GM12878 (cell line): ENCODE measurements at regions not wholly inside any gene's neighbourhood (a gene's known extent, or its start where the extent isn't known, plus 50 kb on each side); places are given as distances from the start of the nearest gene placed in this dataset.

Source experiments
- ATAC-seq: fragments of 200-7000 bp; cut with Tn5 transposase; 3 replicates; pipeline ENCODE4 v1.9.1; 2020; ENCODE audit warnings: mild to moderate bottlenecking, moderate library complexity
- BruUV-seq: library from RNA; stranded (reverse); fragments of 400-500 nt; replicated peaks from 2 replicates; lab custom pipeline; 2021; lab: Mats Ljungman, UMichigan
- CTCF ChIA-PET: fragments of 300-600 bp; sonication (Branson Sonifier 250); formaldehyde crosslinking; extraction: SDS; loops from one replicate; lab custom pipeline; 2021; ENCODE audit warnings: inconsistent platforms; lab: Yijun Ruan, JAX
- POLR2A ChIA-PET: fragments of 350-600 bp; formaldehyde crosslinking; extraction: SDS; loops from one replicate; lab custom pipeline; 2021; ENCODE audit warnings: inconsistent platforms; lab: Charles Lee
- RAD21 ChIA-PET: fragments of 300-600 bp; sonication (Branson Sonifier 250); formaldehyde crosslinking; loops from one replicate; lab custom pipeline; 2023; ENCODE audit warnings: antibody characterized with exemption; ENCODE audit not compliant: unreplicated experiment; lab: Charles Lee
- SMC1A ChIA-PET: fragments of 300-600 bp; sonication (Branson Sonifier 250); formaldehyde crosslinking; loops from one replicate; lab custom pipeline; 2023; ENCODE audit not compliant: unreplicated experiment, uncharacterized antibody; lab: Charles Lee
- DNase-seq: peaks from one replicate; pipeline ENCODE4 v3.0.0-alpha.2; 2011; ENCODE audit warnings: low read depth, low spot score
- FAIRE-seq: peaks from 3 replicates; lab custom pipeline; 2011; peaks lifted over from hg19 to GRCh38; lab: Jason Lieb, UNC
- H2AFZ ChIP-seq: 2 replicates; pipeline ENCODE4 v1.6.0; 2011; ENCODE audit warnings: low read depth, low read length, control low read depth; ENCODE audit not compliant: control insufficient read depth
- H3K27ac ChIP-seq: 2 replicates; pipeline ENCODE4 v1.5.1; 2011; ENCODE audit warnings: control low read depth; ENCODE audit not compliant: control insufficient read depth, insufficient read depth
- H3K27me3 ChIP-seq, 2 experiments: replicated peaks in 1 of 2; 2 replicates each; pipeline versions ENCODE4 v1.6.0 to v1.6.1; 2011; ENCODE audit warnings: low read length in 1 of 2; ENCODE audit not compliant: control insufficient read depth in 2 of 2, insufficient read depth in 2 of 2
- H3K36me3 ChIP-seq, 2 experiments: 2 replicates each; pipeline ENCODE4 v1.5.1; 2011; ENCODE audit warnings: low read length in 1 of 2; ENCODE audit not compliant: control insufficient read depth in 2 of 2, insufficient read depth in 2 of 2
- H3K4me1 ChIP-seq: 2 replicates; pipeline ENCODE4 v1.6.1; 2011; ENCODE audit warnings: mild to moderate bottlenecking, low read length, moderate library complexity, mixed read lengths; ENCODE audit not compliant: control insufficient read depth, insufficient read depth
- H3K4me2 ChIP-seq: 2 replicates; pipeline ENCODE4 v1.6.0; 2011; ENCODE audit warnings: control low read depth; ENCODE audit not compliant: control insufficient read depth, insufficient read depth
- H3K4me3 ChIP-seq: fragments of 200-600 bp; sonication (generic); 2 replicates; pipeline ENCODE4 v1.5.1; 2016
- H3K79me2 ChIP-seq: 2 replicates; pipeline ENCODE4 v1.6.0; 2011; ENCODE audit warnings: low read length; ENCODE audit not compliant: control insufficient read depth, insufficient read depth
- H3K9ac ChIP-seq: 2 replicates; pipeline ENCODE4 v1.8.0; 2011; ENCODE audit warnings: low read length, control low read depth, mixed read lengths; ENCODE audit not compliant: control insufficient read depth, insufficient read depth
- H3K9me3 ChIP-seq: replicated peaks from 3 replicates; pipeline ENCODE4 v1.5.1; 2011; ENCODE audit warnings: mild to moderate bottlenecking, low read length; ENCODE audit not compliant: control insufficient read depth, insufficient read depth
- H4K20me1 ChIP-seq: 2 replicates; pipeline ENCODE4 v1.6.0; 2011; ENCODE audit not compliant: control insufficient read depth, insufficient read depth
- BMI1 ChIP-seq: fragments of 450-650 bp; IDR thresholded peaks from 2 replicates; pipeline ENCODE4 v1.6.1; 2016; ENCODE audit warnings: mild to moderate bottlenecking, moderate library complexity, borderline replicate concordance
- CEBPB ChIP-seq, 2 experiments: fragments of 150-350 bp in 1 of 2; IDR thresholded peaks; 2 replicates each; pipeline ENCODE4 v1.6.1; 2012 to 2014; ENCODE audit warnings: low read depth in 2 of 2, low read length in 2 of 2, borderline replicate concordance in 1 of 2, inconsistent platforms in 1 of 2
- E2F8 ChIP-seq: fragments of 450-650 bp; IDR thresholded peaks from 2 replicates; pipeline ENCODE4 v1.6.1; 2018; ENCODE audit warnings: mild to moderate bottlenecking, low read depth, moderate library complexity; ENCODE audit not compliant: partially characterized antibody
- FOS ChIP-seq: IDR thresholded peaks from 3 replicates; pipeline ENCODE4 v1.6.1; 2011; ENCODE audit warnings: borderline replicate concordance; ENCODE audit not compliant: insufficient read length; ENCODE audit errors: extremely low read depth
- HDGF ChIP-seq: fragments of 450-650 bp; IDR thresholded peaks from 2 replicates; pipeline ENCODE4 v1.6.1; 2016; ENCODE audit warnings: antibody characterized with exemption
- JUND ChIP-seq: IDR thresholded peaks from 2 replicates; pipeline ENCODE4 v1.6.1; 2012; ENCODE audit warnings: low read depth, mild to moderate bottlenecking, low read length, improper control_type of control experiment, moderate library complexity
- KAT2A ChIP-seq: conservative IDR thresholded peaks from 2 replicates; pipeline ENCODE4 v1.6.1; 2011; ENCODE audit warnings: low read depth, low read length; ENCODE audit not compliant: control insufficient read depth
- MTA3 ChIP-seq: IDR thresholded peaks from 2 replicates; pipeline ENCODE4 v1.6.1; 2012; ENCODE audit warnings: low read length, inconsistent platforms, borderline replicate concordance
- NR2C1 ChIP-seq: fragments of 450-650 bp; IDR thresholded peaks from 2 replicates; pipeline ENCODE4 v1.6.1; 2017; ENCODE audit warnings: antibody characterized with exemption, mild to moderate bottlenecking, moderate library complexity
- POLR2A ChIP-seq: IDR thresholded peaks from 2 replicates; pipeline ENCODE4 v1.6.1; 2011; ENCODE audit warnings: low read depth, mild to moderate bottlenecking, low read length
- RB1 ChIP-seq: fragments of 450-650 bp; formaldehyde crosslinking; IDR thresholded peaks from 2 replicates; pipeline ENCODE4 v1.6.1; 2017; ENCODE audit warnings: mild to moderate bottlenecking, borderline replicate concordance
- SMAD1 ChIP-seq: fragments of 450-650 bp; IDR thresholded peaks from 2 replicates; pipeline ENCODE4 v1.6.1; 2018; ENCODE audit warnings: mild to moderate bottlenecking, low read depth; ENCODE audit not compliant: partially characterized antibody
- TCF12 ChIP-seq: IDR thresholded peaks from 2 replicates; pipeline ENCODE4 v1.6.1; 2011; ENCODE audit warnings: low read depth, mild to moderate bottlenecking, low read length
- WGBS: methylation state at CpG from one replicate; pipeline ENCODE4 v1.1.6; 2016; ENCODE audit warnings: low lambda C conversion rate; ENCODE audit not compliant: insufficient replicate concordance, insufficient coverage; ENCODE audit errors: missing lambda C conversion rate; 5-methylcytosine and 5-hydroxymethylcytosine counted together
- in situ Hi-C: fragments of 300-500 bp; cut with MboI; formaldehyde crosslinking; loops from 9 replicates; pipeline ENCODE4 v1.14.3; 2018; ENCODE audit warnings: mixed read lengths
- intact Hi-C: fragments of 100-400 bp; cut with micrococcal nuclease; formaldehyde crosslinking; loops from one replicate; pipeline ENCODE4 v1.14.2; 2022; ENCODE audit not compliant: unreplicated experiment
- TF ChIP-seq, protein P1 (sequence below): fragments of 450-650 bp; IDR thresholded peaks from 2 replicates; pipeline ENCODE4 v1.6.1; 2017; ENCODE audit warnings: low read depth, mild to moderate bottlenecking, moderate library complexity
- TF ChIP-seq, protein P2 (sequence below): fragments of 450-650 bp; IDR thresholded peaks from 2 replicates; pipeline ENCODE4 v1.6.1; 2018; ENCODE audit warnings: borderline replicate concordance, mild to moderate bottlenecking; ENCODE audit not compliant: partially characterized antibody
- TF ChIP-seq, protein P3 (sequence below): fragments of 450-650 bp; IDR thresholded peaks from 2 replicates; pipeline ENCODE4 v1.6.1; 2017; ENCODE audit warnings: antibody characterized with exemption, mild to moderate bottlenecking, moderate library complexity

DNA sequence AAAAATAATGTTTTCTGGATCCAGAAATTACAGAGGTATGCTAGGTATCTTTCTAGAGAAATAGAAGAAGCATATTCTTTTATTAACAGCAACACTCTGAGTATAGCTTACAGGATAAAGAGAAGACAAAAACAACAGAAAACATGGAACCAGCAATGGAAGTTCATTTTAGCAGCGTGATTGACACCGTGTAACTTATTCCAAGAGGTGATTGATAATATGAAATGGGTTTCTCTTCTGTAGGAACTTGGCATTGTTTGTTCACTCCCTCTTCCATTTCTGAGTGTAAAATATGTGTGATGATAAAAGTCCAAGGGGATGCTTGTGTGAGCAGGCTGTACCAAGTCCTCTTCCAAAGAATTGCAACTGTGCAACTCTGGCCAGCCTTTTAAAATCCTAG is 303.0 kb downstream of the COL12A1 start:
- POLR2A ChIA-PET, result no interaction called here
- intact Hi-C loops, result no loop called here
- BruUV-seq, result no TSS peak
- TF ChIP-seq FOS, result no peak
- TF ChIP-seq, protein P1, sequence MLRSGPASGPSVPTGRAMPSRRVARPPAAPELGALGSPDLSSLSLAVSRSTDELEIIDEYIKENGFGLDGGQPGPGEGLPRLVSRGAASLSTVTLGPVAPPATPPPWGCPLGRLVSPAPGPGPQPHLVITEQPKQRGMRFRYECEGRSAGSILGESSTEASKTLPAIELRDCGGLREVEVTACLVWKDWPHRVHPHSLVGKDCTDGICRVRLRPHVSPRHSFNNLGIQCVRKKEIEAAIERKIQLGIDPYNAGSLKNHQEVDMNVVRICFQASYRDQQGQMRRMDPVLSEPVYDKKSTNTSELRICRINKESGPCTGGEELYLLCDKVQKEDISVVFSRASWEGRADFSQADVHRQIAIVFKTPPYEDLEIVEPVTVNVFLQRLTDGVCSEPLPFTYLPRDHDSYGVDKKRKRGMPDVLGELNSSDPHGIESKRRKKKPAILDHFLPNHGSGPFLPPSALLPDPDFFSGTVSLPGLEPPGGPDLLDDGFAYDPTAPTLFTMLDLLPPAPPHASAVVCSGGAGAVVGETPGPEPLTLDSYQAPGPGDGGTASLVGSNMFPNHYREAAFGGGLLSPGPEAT, result no peak
- TF ChIP-seq BMI1, result no peak
- TF ChIP-seq TCF12, result no peak
- TF ChIP-seq JUND, result no peak
- no peak for TF ChIP-seq HDGF
- no peak for TF ChIP-seq E2F8
- TF ChIP-seq CEBPB (IDR thresholded peaks at IDR 0.05; ENCODE audit: borderline replicate concordance in 1 of 2, low read depth in 2 of 2, low read length in 2 of 2), result no peak
- TF ChIP-seq SMAD1, result no peak
- no peak for TF ChIP-seq NR2C1
- TF ChIP-seq, protein P2, sequence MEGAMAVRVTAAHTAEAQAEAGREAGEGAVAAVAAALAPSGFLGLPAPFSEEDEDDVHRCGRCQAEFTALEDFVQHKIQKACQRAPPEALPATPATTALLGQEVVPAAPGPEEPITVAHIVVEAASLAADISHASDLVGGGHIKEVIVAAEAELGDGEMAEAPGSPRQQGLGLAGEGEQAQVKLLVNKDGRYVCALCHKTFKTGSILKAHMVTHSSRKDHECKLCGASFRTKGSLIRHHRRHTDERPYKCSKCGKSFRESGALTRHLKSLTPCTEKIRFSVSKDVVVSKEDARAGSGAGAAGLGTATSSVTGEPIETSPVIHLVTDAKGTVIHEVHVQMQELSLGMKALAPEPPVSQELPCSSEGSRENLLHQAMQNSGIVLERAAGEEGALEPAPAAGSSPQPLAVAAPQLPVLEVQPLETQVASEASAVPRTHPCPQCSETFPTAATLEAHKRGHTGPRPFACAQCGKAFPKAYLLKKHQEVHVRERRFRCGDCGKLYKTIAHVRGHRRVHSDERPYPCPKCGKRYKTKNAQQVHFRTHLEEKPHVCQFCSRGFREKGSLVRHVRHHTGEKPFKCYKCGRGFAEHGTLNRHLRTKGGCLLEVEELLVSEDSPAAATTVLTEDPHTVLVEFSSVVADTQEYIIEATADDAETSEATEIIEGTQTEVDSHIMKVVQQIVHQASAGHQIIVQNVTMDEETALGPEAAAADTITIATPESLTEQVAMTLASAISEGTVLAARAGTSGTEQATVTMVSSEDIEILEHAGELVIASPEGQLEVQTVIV, result no peak
- TF ChIP-seq POLR2A, result no peak
- TF ChIP-seq, protein P3, sequence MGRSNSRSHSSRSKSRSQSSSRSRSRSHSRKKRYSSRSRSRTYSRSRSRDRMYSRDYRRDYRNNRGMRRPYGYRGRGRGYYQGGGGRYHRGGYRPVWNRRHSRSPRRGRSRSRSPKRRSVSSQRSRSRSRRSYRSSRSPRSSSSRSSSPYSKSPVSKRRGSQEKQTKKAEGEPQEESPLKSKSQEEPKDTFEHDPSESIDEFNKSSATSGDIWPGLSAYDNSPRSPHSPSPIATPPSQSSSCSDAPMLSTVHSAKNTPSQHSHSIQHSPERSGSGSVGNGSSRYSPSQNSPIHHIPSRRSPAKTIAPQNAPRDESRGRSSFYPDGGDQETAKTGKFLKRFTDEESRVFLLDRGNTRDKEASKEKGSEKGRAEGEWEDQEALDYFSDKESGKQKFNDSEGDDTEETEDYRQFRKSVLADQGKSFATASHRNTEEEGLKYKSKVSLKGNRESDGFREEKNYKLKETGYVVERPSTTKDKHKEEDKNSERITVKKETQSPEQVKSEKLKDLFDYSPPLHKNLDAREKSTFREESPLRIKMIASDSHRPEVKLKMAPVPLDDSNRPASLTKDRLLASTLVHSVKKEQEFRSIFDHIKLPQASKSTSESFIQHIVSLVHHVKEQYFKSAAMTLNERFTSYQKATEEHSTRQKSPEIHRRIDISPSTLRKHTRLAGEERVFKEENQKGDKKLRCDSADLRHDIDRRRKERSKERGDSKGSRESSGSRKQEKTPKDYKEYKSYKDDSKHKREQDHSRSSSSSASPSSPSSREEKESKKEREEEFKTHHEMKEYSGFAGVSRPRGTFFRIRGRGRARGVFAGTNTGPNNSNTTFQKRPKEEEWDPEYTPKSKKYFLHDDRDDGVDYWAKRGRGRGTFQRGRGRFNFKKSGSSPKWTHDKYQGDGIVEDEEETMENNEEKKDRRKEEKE, result no peak
- TF ChIP-seq RB1, result no peak
- TF ChIP-seq KAT2A, result no peak
- no peak for TF ChIP-seq MTA3

More for the DNA sequence above, 303.0 kb downstream of the COL12A1 start:
- SMC1A ChIA-PET, result no interaction called here
- no peak for DNase-seq
- RAD21 ChIA-PET, result no interaction called here
- Histone ChIP-seq H3K4me1 (no peaks in the 10 kb centered on the region), H2AFZ (no peak overlapping the region), H3K79me2 (no peaks in the 10 kb centered on the region), H3K4me2 (no peak overlapping the region), H3K27ac (no peak overlapping the region), H3K36me3 (no peaks in the 10 kb centered on the region), H4K20me1 (no peaks in the 10 kb centered on the region), H3K4me3 (no peak overlapping the region), H3K9ac (no peak overlapping the region), H3K27me3 (no peaks in the 10 kb centered on the region), H3K9me3 (no peaks in the 10 kb centered on the region)
- in situ Hi-C loops, result no loop called here
- FAIRE-seq, result no peak
- CTCF ChIA-PET, result no interaction called here
- no peak for ATAC-seq
- WGBS, result 17% methylated on average over 2 of the region's 2 CpGs
